Hepatocyte (in vitro differentiated cells): ENCODE measurements at regions not wholly inside any gene's neighbourhood (a gene's known extent, or its start where the extent isn't known, plus 50 kb on each side); places are given as distances from the start of the nearest gene placed in this dataset.

Experiments
- DNase-seq: peaks from one replicate; pipeline ENCODE4 v3.0.0-alpha.2; 2016; ENCODE audit warnings: low spot score
- H2AFZ ChIP-seq: fragments of 200-600 bp; sonication (generic); 2 replicates; pipeline ENCODE4 v1.6.0; 2016; ENCODE audit warnings: antibody characterized with exemption, mild to moderate bottlenecking
- H3K27ac ChIP-seq: fragments of 200-600 bp; sonication (generic); 2 replicates; pipeline ENCODE4 v1.5.1; 2016; ENCODE audit warnings: mild to moderate bottlenecking
- H3K27me3 ChIP-seq: fragments of 200-600 bp; sonication (generic); 2 replicates; pipeline ENCODE4 v1.6.1; 2016
- H3K36me3 ChIP-seq: fragments of 200-600 bp; sonication (generic); replicated peaks from 2 replicates; pipeline ENCODE4 v1.5.1; 2016; ENCODE audit warnings: low read depth; ENCODE audit not compliant: insufficient read depth
- H3K4me1 ChIP-seq: fragments of 200-600 bp; sonication (generic); 2 replicates; pipeline ENCODE4 v1.5.1; 2016; ENCODE audit warnings: mild to moderate bottlenecking, moderate library complexity; ENCODE audit not compliant: insufficient read depth
- H3K4me2 ChIP-seq: fragments of 200-600 bp; sonication (generic); 2 replicates; pipeline ENCODE4 v1.6.0; 2016
- H3K4me3 ChIP-seq: fragments of 200-600 bp; sonication (generic); 2 replicates; pipeline ENCODE4 v1.5.1; 2016; ENCODE audit warnings: mild to moderate bottlenecking
- H3K79me2 ChIP-seq: fragments of 200-600 bp; sonication (generic); 2 replicates; pipeline ENCODE4 v1.6.0; 2017; ENCODE audit warnings: mild to moderate bottlenecking
- H3K9me2 ChIP-seq: fragments of 200-600 bp; sonication (generic); replicated peaks from 2 replicates; pipeline ENCODE4 v1.6.0; 2017; ENCODE audit warnings: mild to moderate bottlenecking; ENCODE audit not compliant: insufficient read depth
- H3K9me3 ChIP-seq: fragments of 200-600 bp; sonication (generic); 2 replicates; pipeline ENCODE4 v1.5.1; 2016; ENCODE audit warnings: low read depth, mild to moderate bottlenecking
- H4K20me1 ChIP-seq: fragments of 200-600 bp; sonication (generic); 2 replicates; pipeline ENCODE4 v1.6.0; 2016; ENCODE audit warnings: mild to moderate bottlenecking; ENCODE audit not compliant: insufficient read depth, poor library complexity, severe bottlenecking
- CTCF ChIP-seq: fragments of 200-600 bp; sonication (generic); IDR thresholded peaks from 2 replicates; pipeline ENCODE4 v1.5.1; 2016; ENCODE audit warnings: antibody characterized with exemption, mild to moderate bottlenecking; ENCODE audit not compliant: poor library complexity
- EZH2 ChIP-seq: fragments of 200-600 bp; sonication (generic); IDR thresholded peaks from 2 replicates; pipeline ENCODE4 v1.6.1; 2016; ENCODE audit warnings: antibody characterized with exemption, mild to moderate bottlenecking, borderline replicate concordance
- EZH2phosphoT487 ChIP-seq: fragments of 200-600 bp; sonication (generic); IDR thresholded peaks from one replicate; pipeline ENCODE4 v1.6.1; 2018; ENCODE audit warnings: antibody characterized with exemption, mild to moderate bottlenecking, low read depth, moderate library complexity; ENCODE audit not compliant: unreplicated experiment, severe bottlenecking
- WGBS: methylation state at CpG from one replicate; pipeline ENCODE4 v1.1.6; 2016; ENCODE audit warnings: low lambda C conversion rate; ENCODE audit errors: missing lambda C conversion rate; 5-methylcytosine and 5-hydroxymethylcytosine counted together

DNA sequence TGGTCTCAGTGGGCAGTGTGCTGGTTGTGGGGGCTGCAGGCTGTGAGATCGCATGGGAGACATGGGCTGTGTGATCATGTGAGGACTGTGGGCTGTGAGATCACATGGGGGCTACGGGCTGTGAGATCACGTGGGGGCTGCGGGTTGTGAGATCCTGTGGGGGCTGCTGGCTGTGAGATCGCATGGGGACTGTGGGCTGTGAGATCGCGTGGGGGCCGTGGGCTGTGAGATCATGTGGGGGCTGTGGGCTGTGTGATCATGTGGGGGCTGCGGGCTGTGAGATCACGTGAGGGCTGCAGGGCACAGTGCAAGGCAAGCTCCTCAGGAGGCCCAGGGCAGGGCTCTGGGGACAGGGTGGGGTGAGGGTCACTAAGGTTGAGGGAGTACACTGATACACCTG lies 140.5 kb upstream of the CST7 start:
- TF ChIP-seq EZH2phosphoT487 (no peak), EZH2 (no peak), CTCF (no peak)
- WGBS, result 96% methylated on average over 9 of the region's 10 CpGs
- H3K4me3 ChIP-seq, result no peak overlapping the region
- H3K27me3 ChIP-seq, result no peaks in the 10 kb centered on the region
- H3K9me3 ChIP-seq, result no peaks in the 10 kb centered on the region
- no peak for DNase-seq
- H4K20me1 ChIP-seq, result no peaks in the 10 kb centered on the region
- H2AFZ ChIP-seq, result no peak overlapping the region
- H3K4me1 ChIP-seq, result no peaks in the 10 kb centered on the region
- no peak overlapping the region for H3K4me2 ChIP-seq
- H3K79me2 ChIP-seq, result no peaks in the 10 kb centered on the region
- no peak overlapping the region for H3K27ac ChIP-seq
- no peaks in the 10 kb centered on the region for H3K9me2 ChIP-seq
- H3K36me3 ChIP-seq, result no peaks in the 10 kb centered on the region

DNA sequence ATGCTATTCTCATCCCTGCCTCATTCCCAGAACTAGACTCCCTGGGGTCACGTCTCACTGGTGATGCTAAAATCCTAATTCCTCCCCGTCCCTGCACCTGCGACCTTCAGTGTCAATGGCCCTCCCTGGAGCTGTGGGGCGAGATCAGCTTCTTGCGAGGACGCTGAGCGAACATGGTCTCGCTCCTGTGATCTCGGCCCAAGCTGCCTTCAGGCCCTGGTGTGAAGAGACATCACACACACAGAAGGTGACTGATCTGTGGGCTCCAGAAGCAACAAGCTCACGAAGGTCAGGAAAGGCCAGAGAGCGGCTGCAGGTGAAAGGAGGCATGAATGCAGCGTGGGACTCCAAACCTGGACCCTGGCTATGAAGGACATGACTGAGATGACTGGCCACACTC lies 139.5 kb upstream of the CST7 start:
- no peaks in the 10 kb centered on the region for H3K9me3 ChIP-seq
- no peaks in the 10 kb centered on the region for H3K79me2 ChIP-seq
- H3K27me3 ChIP-seq, result no peaks in the 10 kb centered on the region
- no peak for TF ChIP-seq EZH2
- no peak for TF ChIP-seq EZH2phosphoT487
- no peak for TF ChIP-seq CTCF
- H4K20me1 ChIP-seq, result no peaks in the 10 kb centered on the region
- no peaks in the 10 kb centered on the region for H3K9me2 ChIP-seq
- no peaks in the 10 kb centered on the region for H3K36me3 ChIP-seq
- no peak for DNase-seq
- H3K4me1 ChIP-seq, result no peaks in the 10 kb centered on the region
- H3K4me2 ChIP-seq, result no peak overlapping the region
- no peak overlapping the region for H3K4me3 ChIP-seq
- H3K27ac ChIP-seq, result no peak overlapping the region
- 93% methylated on average over 12 of the region's 12 CpGs for WGBS
- no peak overlapping the region for H2AFZ ChIP-seq

DNA sequence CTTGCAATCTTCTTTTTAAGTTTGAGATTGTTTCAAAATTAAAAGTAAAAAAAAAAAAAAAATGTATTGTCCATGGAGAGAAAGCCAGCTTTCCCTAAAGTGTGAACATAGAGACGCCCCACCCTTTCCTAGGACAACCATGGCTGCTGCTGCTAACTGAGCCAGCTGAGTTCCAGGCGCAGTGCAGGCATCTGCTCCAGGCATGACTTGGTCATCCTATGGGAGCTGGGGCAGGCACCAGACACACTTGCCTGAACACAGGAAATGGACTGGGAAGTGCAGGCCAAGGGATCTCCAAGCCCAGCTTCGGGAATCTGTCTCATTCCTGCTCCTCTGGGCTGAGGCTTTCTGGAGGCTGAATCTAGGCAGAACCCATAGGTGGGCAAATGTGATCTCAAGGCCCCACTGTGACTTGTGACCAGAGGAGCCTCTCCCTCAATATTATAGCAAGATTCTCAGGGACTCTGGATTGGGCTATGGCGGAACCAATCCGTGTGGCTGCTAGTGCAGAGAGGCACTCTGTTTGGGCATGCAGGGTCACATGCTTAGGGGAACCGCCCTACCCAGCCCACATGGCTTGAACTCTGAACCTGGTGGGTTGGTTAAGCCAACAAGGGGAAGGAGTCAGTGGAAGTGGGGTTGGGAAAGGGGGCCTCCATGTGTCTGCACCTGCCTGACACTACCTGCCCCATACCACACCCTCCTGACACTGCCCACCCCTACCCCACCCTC lies 138.2 kb upstream of the CST7 start:
- H3K27ac ChIP-seq, result no peak overlapping the region
- H3K9me3 ChIP-seq, result no peaks in the 10 kb centered on the region
- H3K36me3 ChIP-seq, result no peaks in the 10 kb centered on the region
- TF ChIP-seq EZH2phosphoT487 (no peak), EZH2 (no peak), CTCF (no peak)
- 89% methylated on average over 6 of the region's 6 CpGs for WGBS
- H4K20me1 ChIP-seq, result no peaks in the 10 kb centered on the region
- H3K4me3 ChIP-seq, result no peak overlapping the region
- no peak overlapping the region for H2AFZ ChIP-seq
- H3K4me1 ChIP-seq, result no peaks in the 10 kb centered on the region
- H3K27me3 ChIP-seq, result no peaks in the 10 kb centered on the region
- H3K4me2 ChIP-seq, result no peak overlapping the region
- H3K9me2 ChIP-seq, result no peaks in the 10 kb centered on the region
- DNase-seq, result no peak
- no peaks in the 10 kb centered on the region for H3K79me2 ChIP-seq
